ENCODE measurements at regions not wholly inside any gene's neighbourhood (a gene's known extent, or its start where the extent isn't known, plus 50 kb on each side); places are given as distances from the start of the nearest gene placed in this dataset.

DNA sequence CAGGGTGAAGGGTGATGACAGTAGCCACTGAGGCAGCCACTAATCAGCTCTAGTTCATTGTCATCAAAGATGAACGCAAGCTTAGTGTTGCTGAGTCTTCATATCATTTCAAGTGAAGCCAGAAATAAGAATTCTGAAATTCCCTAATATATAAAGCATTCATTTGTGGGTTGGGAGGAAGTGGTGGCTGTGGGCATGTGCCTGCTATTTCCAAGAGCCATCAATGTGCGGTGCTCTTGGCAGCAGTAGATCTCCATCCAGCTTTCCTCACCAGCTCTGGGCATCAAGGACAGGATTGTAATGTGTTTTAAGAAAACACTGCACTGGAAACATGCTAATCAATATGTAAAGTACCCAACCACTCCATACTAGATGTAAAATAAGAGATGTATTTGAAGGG, 202.5 kb upstream of the AHR start:
- TF ChIP-seq, protein P1, sequence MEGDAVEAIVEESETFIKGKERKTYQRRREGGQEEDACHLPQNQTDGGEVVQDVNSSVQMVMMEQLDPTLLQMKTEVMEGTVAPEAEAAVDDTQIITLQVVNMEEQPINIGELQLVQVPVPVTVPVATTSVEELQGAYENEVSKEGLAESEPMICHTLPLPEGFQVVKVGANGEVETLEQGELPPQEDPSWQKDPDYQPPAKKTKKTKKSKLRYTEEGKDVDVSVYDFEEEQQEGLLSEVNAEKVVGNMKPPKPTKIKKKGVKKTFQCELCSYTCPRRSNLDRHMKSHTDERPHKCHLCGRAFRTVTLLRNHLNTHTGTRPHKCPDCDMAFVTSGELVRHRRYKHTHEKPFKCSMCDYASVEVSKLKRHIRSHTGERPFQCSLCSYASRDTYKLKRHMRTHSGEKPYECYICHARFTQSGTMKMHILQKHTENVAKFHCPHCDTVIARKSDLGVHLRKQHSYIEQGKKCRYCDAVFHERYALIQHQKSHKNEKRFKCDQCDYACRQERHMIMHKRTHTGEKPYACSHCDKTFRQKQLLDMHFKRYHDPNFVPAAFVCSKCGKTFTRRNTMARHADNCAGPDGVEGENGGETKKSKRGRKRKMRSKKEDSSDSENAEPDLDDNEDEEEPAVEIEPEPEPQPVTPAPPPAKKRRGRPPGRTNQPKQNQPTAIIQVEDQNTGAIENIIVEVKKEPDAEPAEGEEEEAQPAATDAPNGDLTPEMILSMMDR (IDR thresholded peaks at IDR 0.05), result no peak
- no peak for TF ChIP-seq POLR2A (IDR thresholded peaks at IDR 0.05)
